Activated CD4-positive, alpha-beta T cell treated with anti-CD3 and anti-CD28 coated beads, Interleukin-2, amount 10 ng/mL, durations not matched to agents 7 days and 5 days (primary cell): ENCODE measurements at regions not wholly inside any gene's neighbourhood (a gene's known extent, or its start where the extent isn't known, plus 50 kb on each side); places are given as distances from the start of the nearest gene placed in this dataset.
"Not testable (repeated sequence)": the region's sequence is repeated elsewhere in the genome, so short reads cannot be mapped to it uniquely, and the experiment has no call there.

Source experiments
- CTCF ChIA-PET: fragments of 350-600 bp; sonication (Branson Sonifier 250); formaldehyde crosslinking; loops from one replicate; lab custom pipeline; 2021; ENCODE audit warnings: antibody characterized with exemption; lab: Charles Lee
- POLR2A ChIA-PET: fragments of 350-600 bp; sonication (Branson Sonifier 250); formaldehyde crosslinking; loops from one replicate; lab custom pipeline; 2021; ENCODE audit warnings: antibody characterized with exemption; lab: Charles Lee
- DNase-seq: peaks from one replicate; pipeline ENCODE4 v3.0.0-alpha.2; 2020
- H3K27ac Mint-ChIP-seq: one replicate; pipeline ENCODE4 v1.8.0; 2021; ENCODE audit warnings: mild to moderate bottlenecking, moderate library complexity, mixed read lengths
- H3K27me3 Mint-ChIP-seq: one replicate; pipeline ENCODE4 v1.8.0; 2021; ENCODE audit warnings: mixed read lengths
- H3K36me3 Mint-ChIP-seq: one replicate; pipeline ENCODE4 v1.8.0; 2021; ENCODE audit warnings: low read depth, mixed read lengths
- H3K4me1 Mint-ChIP-seq: one replicate; pipeline ENCODE4 v1.8.0; 2021; ENCODE audit warnings: mixed read lengths
- H3K4me3 Mint-ChIP-seq: one replicate; pipeline ENCODE4 v1.8.0; 2021; ENCODE audit warnings: mild to moderate bottlenecking, moderate library complexity, mixed read lengths
- H3K9me3 Mint-ChIP-seq: one replicate; pipeline ENCODE4 v1.8.0; 2021; ENCODE audit warnings: mixed read lengths

DNA sequence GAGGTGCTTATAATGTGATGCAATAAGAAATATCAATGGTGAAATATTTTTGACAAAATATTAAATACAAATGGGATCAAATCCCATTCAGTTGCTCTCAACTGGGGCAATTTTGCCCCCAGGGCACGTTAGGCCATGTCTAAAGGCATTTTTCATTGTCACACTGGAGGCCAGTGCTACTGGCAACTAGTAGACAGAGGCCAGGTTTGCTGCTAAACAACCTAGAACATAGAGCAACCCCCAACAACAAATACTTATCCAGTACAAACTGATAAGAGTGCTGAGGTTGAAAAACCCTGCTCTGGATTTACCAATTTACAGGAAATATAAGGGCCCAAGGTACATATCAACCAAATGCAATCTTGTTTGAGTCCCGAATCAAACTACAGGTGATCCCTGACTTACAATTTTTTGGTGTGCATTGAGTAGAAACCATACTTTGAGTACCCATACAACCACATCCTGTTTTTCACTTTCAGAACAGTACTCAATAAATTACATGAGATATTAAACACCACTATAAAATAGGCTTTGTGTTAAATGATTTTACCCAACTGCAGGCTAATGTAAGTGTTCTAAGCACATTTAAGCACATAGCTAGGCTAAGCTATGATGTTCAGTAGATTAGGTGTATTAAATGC is 237.5 kb downstream of the HNRNPD start:
- H3K36me3 Mint-ChIP-seq: peaks cover 5% of the 10 kb centered on the region
- DNase-seq: peak; percentile 12
- ChIA-PET CTCF (no interaction called here), POLR2A (no interaction called here)
- no peak overlapping the region for H3K4me3 Mint-ChIP-seq
- H3K27ac Mint-ChIP-seq: peak overlapping the region; percentile 93
- no peaks in the 10 kb centered on the region for H3K27me3 Mint-ChIP-seq
- peaks cover 28% of the 10 kb centered on the region for H3K4me1 Mint-ChIP-seq
- peaks cover 14% of the 10 kb centered on the region for H3K9me3 Mint-ChIP-seq

DNA sequence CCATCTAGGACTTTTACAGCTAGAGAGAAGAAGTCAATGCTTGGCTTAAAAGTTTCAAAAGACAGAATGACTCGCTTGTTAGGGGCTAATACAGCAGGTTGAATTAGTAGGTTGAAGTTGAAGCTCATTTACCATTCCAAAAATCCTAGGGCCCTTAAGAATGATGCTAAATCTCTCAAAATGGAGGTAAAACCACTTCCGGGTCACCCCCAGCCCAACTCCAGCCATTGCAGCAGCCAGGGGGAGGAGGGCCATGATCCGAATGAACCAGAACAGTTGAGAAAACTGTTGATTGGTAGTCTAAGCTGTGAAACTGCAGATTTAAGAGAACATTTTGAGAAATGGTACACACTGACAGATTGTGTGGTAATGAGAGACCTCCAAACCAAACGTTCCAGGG is 245.4 kb downstream of the HNRNPD start:
- no peak overlapping the region for H3K27ac Mint-ChIP-seq
- no peaks in the 10 kb centered on the region for H3K36me3 Mint-ChIP-seq
- H3K4me3 Mint-ChIP-seq: no peak overlapping the region
- DNase-seq: no peak
- peaks cover 3% of the 10 kb centered on the region for H3K9me3 Mint-ChIP-seq
- no peaks in the 10 kb centered on the region for H3K4me1 Mint-ChIP-seq
- POLR2A ChIA-PET: no interaction called here
- CTCF ChIA-PET: no interaction called here
- no peaks in the 10 kb centered on the region for H3K27me3 Mint-ChIP-seq

DNA sequence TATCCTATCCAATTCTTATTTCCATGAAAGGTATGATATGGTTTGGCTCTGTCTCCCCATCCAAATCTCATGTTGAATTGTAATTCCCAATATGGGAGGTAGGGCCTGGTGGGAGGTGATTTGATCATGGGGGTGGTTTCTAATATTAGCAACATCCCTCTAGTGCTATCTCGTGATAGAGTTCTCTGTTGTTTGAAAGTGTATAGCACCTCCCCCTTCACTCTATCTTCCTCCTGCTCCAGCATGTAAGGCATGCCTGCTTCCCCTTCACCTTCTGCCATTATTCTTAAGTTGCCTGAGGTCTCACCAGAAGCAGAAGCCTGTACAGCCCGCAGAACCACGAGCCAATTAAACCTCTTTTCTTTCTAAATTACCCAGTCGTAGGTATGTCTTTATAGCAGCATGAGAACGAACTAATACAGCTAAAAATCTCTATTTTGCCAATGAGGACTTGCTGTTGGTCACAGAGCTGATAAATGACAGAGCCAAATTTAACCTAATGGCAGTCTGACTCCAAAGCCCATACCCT is 247.2 kb downstream of the HNRNPD start:
- Mint-ChIP-seq H3K27me3 (no peaks in the 10 kb centered on the region), H3K4me1 (no peaks in the 10 kb centered on the region), H3K36me3 (no peaks in the 10 kb centered on the region), H3K27ac (no peak overlapping the region), H3K9me3 (peaks cover 3% of the 10 kb centered on the region), H3K4me3 (no peak overlapping the region)
- CTCF ChIA-PET: no interaction called here
- no peak for DNase-seq
- POLR2A ChIA-PET: no interaction called here

DNA sequence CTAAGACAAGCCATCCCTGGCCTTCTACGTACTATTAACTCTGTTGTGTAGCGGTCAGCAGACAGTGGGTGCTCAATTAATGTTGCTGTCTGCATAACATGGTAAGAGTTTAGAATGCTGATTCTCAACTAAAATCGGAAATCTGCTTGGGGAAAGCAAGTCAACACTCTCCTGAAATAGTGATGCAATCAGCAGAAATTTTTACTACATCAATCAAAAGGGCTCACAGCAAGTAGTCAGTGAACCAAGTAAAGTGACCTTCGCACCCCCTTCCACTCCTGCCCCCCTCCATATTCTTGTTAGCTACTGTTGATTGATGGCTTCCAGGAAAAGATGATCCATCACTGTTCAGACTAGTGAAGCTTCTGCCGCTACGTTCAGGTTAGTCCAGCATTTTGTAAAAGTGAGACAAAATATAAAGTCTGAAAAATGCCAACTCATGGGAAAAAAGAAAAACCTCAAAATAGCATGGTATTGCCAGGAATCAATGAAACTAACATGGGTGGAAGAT is 247.9 kb downstream of the HNRNPD start:
- Mint-ChIP-seq H3K4me3 (no peak overlapping the region), H3K4me1 (no peaks in the 10 kb centered on the region), H3K36me3 (no peaks in the 10 kb centered on the region), H3K27me3 (no peaks in the 10 kb centered on the region), H3K27ac (no peak overlapping the region), H3K9me3 (peaks cover 3% of the 10 kb centered on the region)
- DNase-seq: no peak
- POLR2A ChIA-PET: no interaction called here
- CTCF ChIA-PET: interaction anchor here (1.0 kb wide), 1 partner anchor 9 kb away, joined by 3 read pairs; no protein-coding TSS in a partner anchor

DNA sequence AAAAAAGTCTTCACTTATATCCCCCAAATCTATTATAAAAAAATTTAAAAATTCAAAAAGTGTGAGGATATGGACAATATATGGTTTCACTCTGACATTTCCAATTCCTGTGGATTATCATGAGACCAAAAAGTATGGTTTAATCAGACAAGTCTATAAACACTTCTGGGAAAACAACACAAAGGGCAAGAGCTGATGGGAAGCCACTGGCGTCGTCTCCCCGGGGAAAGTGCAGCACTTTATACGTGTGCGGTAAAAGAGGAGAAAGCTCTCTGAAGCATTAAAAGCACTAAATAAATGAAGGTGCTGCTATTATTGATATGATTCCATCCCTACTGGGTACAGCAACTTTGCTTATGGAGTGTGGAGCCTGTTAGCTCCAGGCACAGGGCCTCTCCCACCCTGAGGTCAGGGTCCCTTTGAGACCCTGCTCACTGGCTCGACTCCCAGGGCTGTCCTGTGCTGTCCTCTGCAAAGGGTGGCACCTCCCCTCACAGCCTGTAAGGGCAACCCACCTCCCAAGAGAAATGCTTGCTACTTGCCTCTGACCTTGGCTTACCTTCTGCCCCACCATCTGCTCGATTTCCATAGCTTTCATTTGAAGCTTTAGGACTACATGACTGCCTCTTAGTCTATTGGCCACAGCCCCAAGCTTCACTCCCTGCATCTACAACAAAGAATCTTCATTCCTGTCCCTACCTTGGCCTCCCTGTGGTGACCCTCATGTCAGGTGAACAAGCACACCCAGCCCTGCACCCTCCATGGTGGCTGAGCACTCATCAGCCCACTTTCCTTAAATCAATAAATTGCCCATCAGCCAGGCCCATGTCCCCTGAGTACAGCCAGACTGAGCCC is 248.6 kb downstream of the HNRNPD start:
- H3K4me1 Mint-ChIP-seq: no peaks in the 10 kb centered on the region
- no peak overlapping the region for H3K4me3 Mint-ChIP-seq
- peaks cover 3% of the 10 kb centered on the region for H3K9me3 Mint-ChIP-seq
- ChIA-PET POLR2A (no interaction called here), CTCF (interaction anchor here (1.0 kb wide), 1 partner anchor 10 kb away, joined by 3 read pairs; no protein-coding TSS in a partner anchor)
- no peak overlapping the region for H3K27ac Mint-ChIP-seq
- H3K36me3 Mint-ChIP-seq: no peaks in the 10 kb centered on the region
- no peaks in the 10 kb centered on the region for H3K27me3 Mint-ChIP-seq
- DNase-seq: no peak

DNA sequence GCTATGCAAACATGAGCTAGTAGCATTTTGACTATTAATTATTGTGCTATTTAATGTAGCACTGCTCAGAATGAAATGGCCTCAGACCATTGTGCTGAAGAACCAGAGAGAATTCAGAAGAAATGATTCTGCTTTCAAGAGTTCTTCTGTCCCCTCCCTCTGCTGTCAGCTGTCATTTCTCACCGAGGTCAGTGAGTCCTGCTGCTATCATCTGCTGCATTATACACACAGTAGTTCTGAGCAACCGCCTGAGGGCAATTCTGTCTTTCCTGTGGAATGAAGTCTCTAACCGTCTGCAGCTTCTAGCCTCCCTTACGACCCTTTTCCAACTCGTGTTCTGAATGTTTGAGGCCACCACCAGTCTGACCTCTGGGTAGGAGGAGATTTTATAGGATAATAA is 249.4 kb downstream of the HNRNPD start:
- CTCF ChIA-PET: no interaction called here
- no peak for DNase-seq
- Mint-ChIP-seq H3K36me3 (no peaks in the 10 kb centered on the region), H3K4me1 (no peaks in the 10 kb centered on the region), H3K4me3 (no peak overlapping the region), H3K27me3 (no peaks in the 10 kb centered on the region), H3K27ac (no peak overlapping the region), H3K9me3 (peaks cover 3% of the 10 kb centered on the region)
- POLR2A ChIA-PET: no interaction called here

DNA sequence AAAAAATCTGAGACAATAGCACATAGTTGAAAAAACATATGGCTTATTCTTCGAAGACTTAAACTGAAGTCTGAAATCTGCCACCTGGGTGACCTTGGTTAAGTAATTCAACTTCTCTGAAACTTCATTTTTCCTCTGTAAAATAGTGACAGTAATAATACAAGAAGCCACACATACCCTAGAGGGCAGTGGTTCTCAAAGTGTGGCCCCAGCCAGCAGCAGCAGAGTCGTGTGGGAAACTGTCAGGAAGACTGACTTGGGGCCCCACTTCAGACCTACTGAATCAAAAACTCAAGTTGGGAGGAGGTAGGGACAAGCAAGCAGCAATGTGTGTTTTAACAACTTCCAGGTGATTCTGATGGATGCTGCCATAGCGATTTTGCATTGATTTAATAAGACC is 249.9 kb downstream of the HNRNPD start:
- CTCF ChIA-PET: no interaction called here

DNA sequence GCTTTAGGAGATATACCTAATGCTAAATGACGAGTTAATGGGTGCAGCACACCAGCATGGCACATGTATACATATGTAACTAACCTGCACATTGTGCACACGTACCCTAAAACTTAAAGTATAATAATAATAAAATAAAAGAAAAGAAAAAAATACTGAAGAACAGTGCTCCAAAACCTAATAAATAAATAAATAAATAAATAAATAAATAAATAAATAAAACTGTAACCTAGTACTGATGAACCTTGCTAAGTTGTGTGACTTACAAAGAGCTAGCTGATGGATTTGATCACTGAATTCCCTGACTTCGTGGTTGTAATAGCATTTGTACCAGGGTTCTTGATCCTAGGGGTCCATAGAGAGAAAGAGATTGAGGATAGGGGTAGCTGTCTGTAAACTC is 258.6 kb downstream of the HNRNPD start:
- DNase-seq, H3K27ac Mint-ChIP-seq, CTCF ChIA-PET: not testable (repeated sequence)

More for the DNA sequence above, 249.9 kb downstream of the HNRNPD start:
- no peaks in the 10 kb centered on the region for H3K36me3 Mint-ChIP-seq
- peak; percentile 15 for DNase-seq
- peaks cover 3% of the 10 kb centered on the region for H3K9me3 Mint-ChIP-seq
- H3K27ac Mint-ChIP-seq: no peak overlapping the region
- no peaks in the 10 kb centered on the region for H3K27me3 Mint-ChIP-seq
- POLR2A ChIA-PET: no interaction called here
- no peak overlapping the region for H3K4me3 Mint-ChIP-seq
- no peaks in the 10 kb centered on the region for H3K4me1 Mint-ChIP-seq

DNA sequence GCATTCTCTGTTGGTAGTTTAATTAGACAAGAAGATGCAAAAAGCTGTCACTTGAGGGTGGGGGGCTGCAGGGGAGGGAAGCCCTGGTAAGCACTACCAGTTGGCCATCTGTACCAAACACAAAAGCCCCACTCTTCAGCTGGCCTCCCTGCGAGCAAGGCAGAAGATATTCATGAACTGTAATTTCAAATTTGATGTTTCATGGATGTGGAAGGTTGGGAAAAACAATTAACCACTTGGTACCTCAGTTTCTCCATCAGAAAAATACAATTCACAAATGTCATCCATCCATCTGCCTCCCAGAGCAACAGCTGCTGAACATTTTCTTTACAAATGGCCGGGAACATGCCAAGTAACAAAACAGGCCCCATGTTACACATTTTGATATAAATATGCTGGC is 265.3 kb downstream of the HNRNPD start:
- no peaks in the 10 kb centered on the region for H3K4me1 Mint-ChIP-seq
- POLR2A ChIA-PET: no interaction called here
- peaks cover 4% of the 10 kb centered on the region for H3K27me3 Mint-ChIP-seq
- H3K27ac Mint-ChIP-seq: no peak overlapping the region
- H3K36me3 Mint-ChIP-seq: no peaks in the 10 kb centered on the region
- no peaks in the 10 kb centered on the region for H3K9me3 Mint-ChIP-seq
- CTCF ChIA-PET: no interaction called here
- no peak overlapping the region for H3K4me3 Mint-ChIP-seq
- DNase-seq: no peak

More for the DNA sequence above, 258.6 kb downstream of the HNRNPD start:
- H3K27me3 Mint-ChIP-seq, H3K9me3 Mint-ChIP-seq, POLR2A ChIA-PET, H3K4me1 Mint-ChIP-seq, H3K36me3 Mint-ChIP-seq, H3K4me3 Mint-ChIP-seq: not testable (repeated sequence)

DNA sequence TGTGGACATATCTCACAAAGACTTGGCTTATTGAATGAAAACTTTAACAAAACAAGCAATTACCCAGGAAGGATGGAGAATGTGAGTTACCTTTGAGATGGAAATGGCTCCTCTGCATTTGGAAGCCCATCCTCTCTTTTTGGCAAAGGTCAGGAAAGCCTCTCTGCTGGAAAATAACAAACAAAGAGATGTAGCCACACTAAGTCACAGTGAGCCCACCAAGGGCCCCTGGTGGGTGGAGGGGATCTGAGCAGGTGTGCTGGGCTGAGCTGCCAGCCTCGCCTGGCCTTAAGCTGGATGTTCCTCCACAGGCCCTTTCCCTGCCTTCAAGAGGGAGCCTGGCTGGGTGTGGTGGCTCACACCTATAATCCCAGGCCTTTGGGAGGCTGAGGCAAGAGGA is 269.2 kb downstream of the HNRNPD start:
- DNase-seq: no peak

DNA sequence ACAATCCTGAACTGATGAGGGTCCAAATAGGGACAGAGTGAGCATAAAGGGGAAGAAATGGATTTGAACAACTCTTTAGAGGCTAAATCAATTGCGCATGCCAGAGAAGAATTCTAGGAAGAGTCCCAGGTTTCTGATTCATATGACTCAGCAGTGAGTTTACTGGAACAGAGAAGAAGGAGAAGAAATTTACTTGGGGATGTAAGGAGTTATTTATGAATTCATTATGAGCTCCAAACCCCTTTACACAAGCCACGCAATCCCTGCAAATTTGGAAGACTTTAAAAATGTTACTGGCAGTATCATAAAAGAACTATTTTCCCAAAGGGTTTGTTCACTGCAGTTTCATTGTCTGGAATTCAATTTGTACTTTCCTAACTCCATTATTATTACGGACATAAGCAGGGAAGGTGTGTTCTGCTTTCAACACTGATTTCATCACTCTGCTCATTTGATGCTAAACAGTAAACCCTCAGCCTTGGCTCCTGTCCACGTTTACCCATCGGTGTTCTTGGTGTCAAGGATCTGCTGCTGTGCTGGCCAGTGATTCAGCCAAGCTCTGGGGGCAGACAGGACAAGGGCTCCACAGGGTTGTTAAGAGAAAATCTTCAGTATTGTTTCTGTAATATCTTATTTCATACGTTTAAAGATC is 273.7 kb downstream of the HNRNPD start:
- Mint-ChIP-seq H3K27me3 (peaks cover 2% of the 10 kb centered on the region), H3K27ac (no peak overlapping the region), H3K36me3 (no peaks in the 10 kb centered on the region), H3K9me3 (no peaks in the 10 kb centered on the region), H3K4me3 (no peak overlapping the region), H3K4me1 (no peaks in the 10 kb centered on the region)
- DNase-seq: no peak
- ChIA-PET CTCF (no interaction called here), POLR2A (no interaction called here)

More for the DNA sequence above, 269.2 kb downstream of the HNRNPD start:
- H3K36me3 Mint-ChIP-seq: no peaks in the 10 kb centered on the region
- H3K9me3 Mint-ChIP-seq: no peaks in the 10 kb centered on the region
- ChIA-PET POLR2A (no interaction called here), CTCF (no interaction called here)
- H3K4me3 Mint-ChIP-seq: no peak overlapping the region
- H3K27ac Mint-ChIP-seq: no peak overlapping the region
- no peaks in the 10 kb centered on the region for H3K4me1 Mint-ChIP-seq
- H3K27me3 Mint-ChIP-seq: no peaks in the 10 kb centered on the region

DNA sequence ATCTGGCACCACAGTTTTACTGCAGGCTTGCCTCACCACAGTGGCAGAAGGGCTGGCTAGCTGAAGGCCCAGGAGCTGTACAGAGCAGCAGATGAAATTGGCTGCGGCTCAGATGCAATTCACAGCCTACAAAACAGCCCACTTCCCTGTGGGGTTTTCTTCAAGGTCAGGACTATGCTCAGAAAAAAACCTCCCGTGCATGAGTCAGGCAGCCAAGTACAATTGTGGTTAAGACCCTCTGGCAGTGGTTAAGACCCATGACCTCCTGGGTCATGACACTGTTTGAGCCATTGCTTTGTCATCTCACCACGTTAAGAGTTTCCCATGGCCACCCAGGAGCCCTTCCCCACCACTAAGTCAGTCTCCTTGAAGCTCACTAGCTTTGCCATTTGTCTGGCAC is 276.3 kb downstream of the HNRNPD start:
- peaks cover 3% of the 10 kb centered on the region for H3K9me3 Mint-ChIP-seq
- peaks cover 2% of the 10 kb centered on the region for H3K27me3 Mint-ChIP-seq
- DNase-seq: no peak
- no peak overlapping the region for H3K27ac Mint-ChIP-seq
- POLR2A ChIA-PET: no interaction called here
- CTCF ChIA-PET: no interaction called here
- no peaks in the 10 kb centered on the region for H3K36me3 Mint-ChIP-seq
- no peak overlapping the region for H3K4me3 Mint-ChIP-seq
- H3K4me1 Mint-ChIP-seq: no peaks in the 10 kb centered on the region

DNA sequence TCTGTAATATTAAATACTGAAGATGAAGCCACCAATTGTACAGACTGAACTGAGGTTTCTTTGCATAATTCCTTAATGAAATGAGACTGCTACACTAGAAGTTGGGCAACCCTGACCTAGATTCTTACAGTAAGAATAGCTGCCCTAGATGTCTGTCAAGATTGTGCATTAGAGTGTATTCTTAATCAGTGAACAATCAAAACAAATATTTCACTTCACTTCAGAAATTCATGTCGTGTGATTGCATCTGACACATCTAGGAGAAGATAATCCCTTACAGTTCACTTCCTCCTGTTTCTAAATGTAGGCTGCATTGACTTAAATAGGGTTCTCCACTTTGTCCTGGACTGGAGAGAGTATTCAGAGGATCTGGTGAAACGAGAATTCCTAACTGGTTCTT is 283.1 kb downstream of the HNRNPD start:
- ChIA-PET CTCF (no interaction called here), POLR2A (no interaction called here)
- no peak for DNase-seq
- Mint-ChIP-seq H3K4me1 (no peaks in the 10 kb centered on the region), H3K36me3 (no peaks in the 10 kb centered on the region), H3K4me3 (no peak overlapping the region), H3K27ac (no peak overlapping the region), H3K9me3 (peaks cover 3% of the 10 kb centered on the region), H3K27me3 (peaks cover 2% of the 10 kb centered on the region)
